GM13976 (cell line): ENCODE measurements at regions not wholly inside any gene's neighbourhood (a gene's known extent, or its start where the extent isn't known, plus 50 kb on each side); places are given as distances from the start of the nearest gene placed in this dataset.

Source experiments
- DNase-seq: peaks from one replicate; pipeline ENCODE4 v3.0.0; 2012; ENCODE audit warnings: low spot score
- in situ Hi-C: fragments of 300-500 bp; cut with MboI; formaldehyde crosslinking; loops from one replicate; pipeline ENCODE4 v1.12.0; 2022; ENCODE audit warnings: low sequenced_read_pairs, mixed read lengths, inconsistent platforms; ENCODE audit not compliant: unreplicated experiment
- TF ChIP-seq, protein P1 (sequence below): IDR thresholded peaks from 2 replicates; pipeline ENCODE4 v1.5.1; 2012; ENCODE audit warnings: borderline replicate concordance, mild to moderate bottlenecking; ENCODE audit not compliant: insufficient read depth; ENCODE audit errors: extremely low read depth, missing control alignments, control extremely low read depth

DNA sequence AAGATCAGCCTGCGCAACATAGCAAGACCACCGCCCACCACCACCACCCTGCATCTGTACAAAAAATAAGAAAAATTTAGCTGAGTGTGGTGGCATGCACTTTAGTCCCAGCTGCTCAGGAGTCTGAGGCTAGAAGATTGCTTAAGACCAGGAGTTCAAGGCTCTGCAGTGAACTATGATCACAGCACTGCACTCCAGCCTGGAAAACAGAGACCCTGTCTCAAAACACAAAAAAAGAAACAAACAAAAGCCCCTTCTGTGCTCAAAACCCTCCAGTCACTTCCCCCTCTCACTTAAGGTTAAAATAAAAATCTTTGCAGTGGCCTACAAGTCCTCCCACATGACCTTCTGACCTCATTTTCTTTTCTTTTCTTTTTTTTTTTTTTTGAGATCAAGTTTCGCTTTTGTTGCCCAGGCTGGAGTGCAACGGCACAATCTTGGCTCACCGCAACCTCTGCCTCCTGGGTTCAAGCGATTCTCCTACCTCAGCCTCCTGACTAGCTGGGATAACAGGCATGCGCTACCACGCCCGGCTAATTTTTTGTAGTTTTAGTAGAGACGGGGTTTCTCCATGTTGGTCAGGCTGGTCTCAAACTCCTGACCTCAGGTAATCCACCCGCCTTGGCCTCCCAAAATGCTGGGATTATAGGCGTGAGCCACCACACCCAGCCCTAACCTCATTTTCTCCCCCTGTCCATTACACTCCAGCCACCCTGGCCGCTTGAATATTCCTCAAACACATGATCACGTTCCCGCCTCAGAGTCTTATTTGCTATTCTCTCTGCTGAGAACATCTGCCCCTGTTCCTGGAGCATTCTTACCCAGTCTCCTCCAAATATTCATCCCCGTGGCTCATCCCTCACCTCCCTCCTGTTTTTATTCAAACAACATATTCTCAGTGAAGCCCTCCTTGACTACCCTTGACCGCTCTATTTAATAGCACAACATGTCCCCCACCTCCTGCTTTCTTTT is 126.6 kb upstream of the MED13 start:
- DNase-seq: no peak
- TF ChIP-seq, protein P1, sequence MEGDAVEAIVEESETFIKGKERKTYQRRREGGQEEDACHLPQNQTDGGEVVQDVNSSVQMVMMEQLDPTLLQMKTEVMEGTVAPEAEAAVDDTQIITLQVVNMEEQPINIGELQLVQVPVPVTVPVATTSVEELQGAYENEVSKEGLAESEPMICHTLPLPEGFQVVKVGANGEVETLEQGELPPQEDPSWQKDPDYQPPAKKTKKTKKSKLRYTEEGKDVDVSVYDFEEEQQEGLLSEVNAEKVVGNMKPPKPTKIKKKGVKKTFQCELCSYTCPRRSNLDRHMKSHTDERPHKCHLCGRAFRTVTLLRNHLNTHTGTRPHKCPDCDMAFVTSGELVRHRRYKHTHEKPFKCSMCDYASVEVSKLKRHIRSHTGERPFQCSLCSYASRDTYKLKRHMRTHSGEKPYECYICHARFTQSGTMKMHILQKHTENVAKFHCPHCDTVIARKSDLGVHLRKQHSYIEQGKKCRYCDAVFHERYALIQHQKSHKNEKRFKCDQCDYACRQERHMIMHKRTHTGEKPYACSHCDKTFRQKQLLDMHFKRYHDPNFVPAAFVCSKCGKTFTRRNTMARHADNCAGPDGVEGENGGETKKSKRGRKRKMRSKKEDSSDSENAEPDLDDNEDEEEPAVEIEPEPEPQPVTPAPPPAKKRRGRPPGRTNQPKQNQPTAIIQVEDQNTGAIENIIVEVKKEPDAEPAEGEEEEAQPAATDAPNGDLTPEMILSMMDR: no peak
- in situ Hi-C loops: no loop called here

DNA sequence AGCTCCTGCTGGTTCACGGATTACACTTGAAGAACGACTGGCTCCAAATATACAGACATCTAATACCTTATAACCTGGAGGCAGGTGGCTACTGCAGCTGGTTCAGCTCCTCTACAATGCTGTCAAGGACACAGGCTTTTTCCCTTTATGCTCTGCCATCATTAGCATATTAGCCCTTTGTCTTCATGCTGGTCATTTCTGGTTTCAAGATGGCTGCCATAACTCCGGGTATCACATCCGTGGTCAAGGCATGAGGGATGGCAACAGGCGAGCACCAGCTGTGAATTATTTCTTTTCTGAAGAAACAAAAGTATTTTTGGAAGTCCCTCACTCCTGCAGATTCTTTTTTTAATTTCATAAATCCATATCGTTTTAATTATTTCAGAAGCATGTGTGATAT is 124.3 kb upstream of the MED13 start:
- TF ChIP-seq, protein P1: no peak
- in situ Hi-C loops: no loop called here
- no peak for DNase-seq

- TF ChIP-seq, protein P1: no peak
- no peak for DNase-seq
- in situ Hi-C loops: no loop called here
These were observed 123.6 kb upstream of the MED13 start for GRCh38 chr17:62188713-62189112.

GRCh38 chr17:62187681-62188080 is 122.6 kb upstream of the MED13 start:
- no peak for DNase-seq
- TF ChIP-seq, protein P1: no peak
- in situ Hi-C loops: no loop called here

DNA sequence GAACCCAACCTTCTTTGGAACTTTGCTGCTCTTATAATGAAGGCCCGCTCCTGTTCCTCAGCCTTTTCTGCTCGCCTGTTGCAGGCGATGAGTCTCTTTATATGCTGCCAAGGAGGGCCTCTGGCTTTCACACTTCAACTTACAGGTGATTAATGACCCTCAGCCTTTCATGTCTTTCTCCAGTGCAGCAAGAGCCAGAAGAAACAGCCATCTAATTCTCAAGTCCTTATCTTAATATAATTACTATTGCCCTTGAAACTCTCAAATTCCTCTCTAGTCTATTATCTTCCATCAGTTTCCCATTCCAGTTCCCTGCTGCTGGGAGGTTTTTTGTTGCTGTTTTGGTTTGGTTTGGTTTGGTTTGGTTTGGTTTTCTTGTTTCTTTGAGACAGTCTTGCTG is 121.8 kb upstream of the MED13 start:
- in situ Hi-C loops: no loop called here
- TF ChIP-seq, protein P1: no peak
- no peak for DNase-seq

DNA sequence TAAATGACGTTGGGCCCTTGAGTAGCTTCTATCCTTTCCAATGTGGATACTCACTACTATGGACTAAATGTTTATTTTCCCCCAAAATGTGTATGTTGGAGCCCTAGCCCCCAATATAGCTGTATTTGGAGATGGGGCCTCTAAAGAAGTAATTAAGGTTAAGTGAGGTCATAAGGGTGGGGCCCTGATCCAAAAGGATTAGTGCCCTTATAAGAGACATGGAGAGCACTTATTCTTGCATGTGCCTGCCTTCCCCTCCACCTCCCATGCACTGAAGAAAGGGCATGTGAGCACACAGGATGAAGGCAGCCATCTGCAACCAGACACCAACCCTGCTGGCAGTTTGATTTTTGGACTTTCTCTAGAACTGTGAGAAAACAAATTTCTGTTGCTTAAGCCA is 115.7 kb upstream of the MED13 start:
- in situ Hi-C loops: no loop called here
- TF ChIP-seq, protein P1: no peak

More for the DNA sequence above, 115.7 kb upstream of the MED13 start:
- DNase-seq: no peak
